ENCODE measurements at regions not wholly inside any gene's neighbourhood (a gene's known extent, or its start where the extent isn't known, plus 50 kb on each side); places are given as distances from the start of the nearest gene placed in this dataset.

DNA sequence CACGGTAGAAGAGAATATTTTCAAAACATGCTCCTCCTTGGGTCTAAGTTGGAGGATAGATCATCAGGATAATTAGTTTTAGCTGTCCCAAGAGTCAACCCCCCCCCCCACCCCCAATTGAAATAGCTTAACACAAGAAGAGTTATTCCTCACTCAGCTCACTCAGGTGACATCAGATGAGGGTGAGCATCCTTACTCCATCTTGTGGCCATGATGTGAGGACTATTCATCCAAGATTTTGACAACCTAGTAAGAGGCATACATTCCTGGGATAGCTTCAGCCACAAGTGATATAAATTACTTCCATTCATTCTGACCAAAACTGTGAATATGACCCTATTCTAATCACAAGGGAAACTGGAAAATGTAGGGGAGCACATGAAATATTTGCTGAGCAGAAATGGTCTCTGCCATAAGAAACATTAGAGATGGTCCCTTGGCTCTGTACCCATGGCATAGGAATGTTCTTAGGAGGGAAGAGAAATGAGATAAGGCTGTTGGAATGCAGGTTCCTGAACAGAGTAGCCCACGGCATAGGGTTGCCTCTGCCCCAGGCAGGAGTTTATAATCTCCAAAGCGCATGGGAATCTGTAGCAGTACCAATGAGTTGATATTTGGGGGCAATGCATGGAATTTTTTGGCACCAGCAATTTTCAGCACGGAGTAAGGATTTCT is 257.2 kb downstream of the CYRIA start:
- H3K9me3 ChIP-seq (ENCODE audit: severe bottlenecking), result no peaks in the 10 kb centered on the region
- TF ChIP-seq, protein P1, sequence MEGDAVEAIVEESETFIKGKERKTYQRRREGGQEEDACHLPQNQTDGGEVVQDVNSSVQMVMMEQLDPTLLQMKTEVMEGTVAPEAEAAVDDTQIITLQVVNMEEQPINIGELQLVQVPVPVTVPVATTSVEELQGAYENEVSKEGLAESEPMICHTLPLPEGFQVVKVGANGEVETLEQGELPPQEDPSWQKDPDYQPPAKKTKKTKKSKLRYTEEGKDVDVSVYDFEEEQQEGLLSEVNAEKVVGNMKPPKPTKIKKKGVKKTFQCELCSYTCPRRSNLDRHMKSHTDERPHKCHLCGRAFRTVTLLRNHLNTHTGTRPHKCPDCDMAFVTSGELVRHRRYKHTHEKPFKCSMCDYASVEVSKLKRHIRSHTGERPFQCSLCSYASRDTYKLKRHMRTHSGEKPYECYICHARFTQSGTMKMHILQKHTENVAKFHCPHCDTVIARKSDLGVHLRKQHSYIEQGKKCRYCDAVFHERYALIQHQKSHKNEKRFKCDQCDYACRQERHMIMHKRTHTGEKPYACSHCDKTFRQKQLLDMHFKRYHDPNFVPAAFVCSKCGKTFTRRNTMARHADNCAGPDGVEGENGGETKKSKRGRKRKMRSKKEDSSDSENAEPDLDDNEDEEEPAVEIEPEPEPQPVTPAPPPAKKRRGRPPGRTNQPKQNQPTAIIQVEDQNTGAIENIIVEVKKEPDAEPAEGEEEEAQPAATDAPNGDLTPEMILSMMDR (IDR thresholded peaks at IDR 0.05; ENCODE audit: low read depth, low read length), result no peak
- H3K36me3 ChIP-seq, result no peaks in the 10 kb centered on the region
- no peak for DNase-seq
- H3K27ac ChIP-seq, result no peak overlapping the region
- H3K4me3 ChIP-seq (ENCODE audit: low read depth, low read length), result no peak overlapping the region
- H3K27me3 ChIP-seq (ENCODE audit: insufficient read depth, low read depth, severe bottlenecking), result no peaks in the 10 kb centered on the region

DNA sequence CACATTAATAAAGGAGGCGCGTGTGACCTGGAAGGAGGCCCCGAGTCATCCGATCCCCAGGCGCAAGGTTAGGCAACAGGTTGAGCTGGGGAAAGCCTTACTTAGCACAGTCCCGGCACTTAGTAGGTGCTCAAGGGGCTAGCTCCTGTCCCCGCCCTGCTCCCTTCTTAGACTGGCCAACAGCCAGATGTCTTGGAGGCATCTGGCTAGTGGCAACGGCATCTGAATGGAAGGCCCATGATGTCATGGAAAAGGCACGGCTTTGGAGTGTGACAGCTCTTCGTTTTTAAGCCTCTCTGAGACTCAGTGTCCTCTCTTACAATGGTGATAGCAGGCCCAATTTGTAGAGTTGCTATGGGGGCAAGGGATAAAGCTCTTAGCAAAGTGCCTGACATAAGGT is 258.3 kb downstream of the CYRIA start:
- H3K36me3 ChIP-seq, result no peaks in the 10 kb centered on the region
- no peak overlapping the region for H3K27ac ChIP-seq
- TF ChIP-seq, protein P1 (IDR thresholded peaks at IDR 0.05; ENCODE audit: low read depth, low read length), result no peak
- DNase-seq, result no peak
- H3K27me3 ChIP-seq (ENCODE audit: insufficient read depth, low read depth, severe bottlenecking), result no peaks in the 10 kb centered on the region
- no peaks in the 10 kb centered on the region for H3K9me3 ChIP-seq (ENCODE audit: severe bottlenecking)
- H3K4me3 ChIP-seq (ENCODE audit: low read depth, low read length), result no peak overlapping the region

DNA sequence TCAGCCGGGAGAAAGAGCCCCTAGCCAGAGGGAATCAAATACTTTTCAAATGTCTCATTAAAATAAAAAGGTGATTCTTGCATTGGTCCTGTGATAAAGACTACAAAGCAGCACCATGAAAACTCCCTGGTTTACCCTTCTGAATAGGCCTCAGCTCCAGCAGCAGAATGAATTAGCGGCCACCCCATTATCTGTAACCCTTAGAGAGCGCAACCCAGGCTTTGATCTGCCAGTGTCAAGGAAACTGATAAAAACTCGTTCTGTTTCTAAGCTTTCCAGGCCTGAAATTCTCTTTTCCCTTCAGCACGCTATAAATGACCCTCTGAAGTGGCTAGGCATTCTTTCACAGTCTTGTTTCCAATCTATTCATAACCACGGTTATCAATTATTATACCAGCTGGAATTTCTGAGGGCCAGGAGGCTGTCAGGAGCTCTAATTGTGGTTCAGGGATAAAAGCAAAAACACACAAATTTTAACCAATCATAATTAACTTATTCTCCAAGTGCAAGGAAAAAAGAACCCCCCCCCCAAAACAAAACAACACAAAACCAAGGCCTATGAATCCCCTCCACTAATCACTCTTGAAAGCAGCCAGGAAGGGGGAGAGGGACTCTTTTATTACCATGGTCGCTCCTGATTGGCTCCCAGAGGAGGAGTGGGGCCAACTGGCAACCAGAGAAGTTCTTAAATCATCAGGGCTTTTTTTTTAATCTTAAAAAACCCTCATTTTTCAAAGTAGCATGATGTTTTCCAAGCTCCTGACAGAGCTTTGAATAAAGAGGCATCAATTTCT is 258.9 kb downstream of the CYRIA start:
- no peaks in the 10 kb centered on the region for H3K36me3 ChIP-seq
- H3K27me3 ChIP-seq (ENCODE audit: insufficient read depth, low read depth, severe bottlenecking), result no peaks in the 10 kb centered on the region
- no peak overlapping the region for H3K27ac ChIP-seq
- no peak for DNase-seq
- TF ChIP-seq, protein P1 (IDR thresholded peaks at IDR 0.05; ENCODE audit: low read depth, low read length), result no peak
- H3K9me3 ChIP-seq (ENCODE audit: severe bottlenecking), result no peaks in the 10 kb centered on the region
- H3K4me3 ChIP-seq (ENCODE audit: low read depth, low read length), result no peak overlapping the region

DNA sequence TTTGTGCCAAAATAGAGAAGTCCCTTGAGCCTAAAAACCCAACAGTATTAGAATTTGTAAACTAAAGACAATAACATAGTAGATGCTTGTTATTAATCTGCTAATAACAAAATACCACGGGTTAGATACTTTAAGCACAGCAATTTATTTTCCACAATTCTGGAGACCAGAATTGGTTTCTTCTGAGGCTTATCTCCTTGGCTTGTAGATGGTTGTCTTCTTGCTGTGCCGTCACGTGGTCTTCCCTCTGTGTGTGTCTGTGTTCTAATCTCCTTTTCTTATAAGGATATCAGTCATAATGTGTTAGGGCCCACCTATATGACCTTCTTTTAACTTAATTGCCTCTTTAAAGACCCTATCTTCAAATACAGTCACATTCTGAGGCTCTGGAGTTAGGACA is 260.1 kb downstream of the CYRIA start:
- TF ChIP-seq, protein P1 (IDR thresholded peaks at IDR 0.05; ENCODE audit: low read depth, low read length), result no peak
- Histone ChIP-seq H3K27me3 (ENCODE audit: insufficient read depth, low read depth, severe bottlenecking) (no peaks in the 10 kb centered on the region), H3K36me3 (no peaks in the 10 kb centered on the region), H3K4me3 (ENCODE audit: low read depth, low read length) (no peak overlapping the region), H3K27ac (no peak overlapping the region), H3K9me3 (ENCODE audit: severe bottlenecking) (no peaks in the 10 kb centered on the region)
- no peak for DNase-seq

DNA sequence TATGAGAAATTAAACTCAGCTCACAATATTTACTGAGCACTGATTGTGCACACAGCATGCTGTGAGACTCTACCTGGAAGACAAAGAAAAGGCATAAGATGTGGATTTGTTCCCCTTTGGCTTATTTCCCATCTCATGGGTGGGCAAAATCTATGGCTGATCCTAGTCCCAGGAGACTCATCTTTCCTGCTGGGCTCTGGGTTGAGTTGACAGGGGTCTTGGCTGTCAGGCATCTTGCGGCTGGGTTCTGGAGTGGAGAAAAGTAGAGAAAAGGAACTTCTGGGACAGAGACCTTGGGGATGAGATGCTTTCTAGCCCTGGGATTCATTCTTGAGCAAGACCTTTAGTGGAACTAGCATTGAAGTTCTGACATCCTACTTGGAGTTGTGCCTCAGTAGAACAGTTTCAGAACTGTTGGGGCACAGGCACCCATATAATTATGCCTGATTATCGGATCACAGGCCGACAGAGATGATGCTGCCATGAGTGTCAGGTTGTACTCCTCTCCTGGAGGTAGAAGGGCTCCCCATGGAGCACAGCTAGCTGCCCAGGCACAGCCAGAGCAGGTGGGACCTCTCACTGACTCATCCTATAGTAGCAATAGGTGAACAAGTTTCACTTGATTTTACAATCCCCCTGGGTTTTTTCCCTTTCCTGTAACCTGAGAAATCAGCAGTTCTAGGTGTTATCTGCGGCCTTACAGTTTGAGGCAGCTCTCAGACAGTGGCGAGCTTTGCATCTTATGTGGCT is 260.9 kb downstream of the CYRIA start:
- TF ChIP-seq, protein P1 (IDR thresholded peaks at IDR 0.05; ENCODE audit: low read depth, low read length), result no peak
- Histone ChIP-seq H3K4me3 (ENCODE audit: low read depth, low read length) (no peak overlapping the region), H3K27me3 (ENCODE audit: insufficient read depth, low read depth, severe bottlenecking) (no peaks in the 10 kb centered on the region), H3K36me3 (no peaks in the 10 kb centered on the region), H3K9me3 (ENCODE audit: severe bottlenecking) (no peaks in the 10 kb centered on the region), H3K27ac (no peak overlapping the region)
- no peak for DNase-seq

Measured in WERI-Rb-1 (cell line).